OCI-LY7 (cell line): ENCODE measurements at regions not wholly inside any gene's neighbourhood (a gene's known extent, or its start where the extent isn't known, plus 50 kb on each side); places are given as distances from the start of the nearest gene placed in this dataset.

ENCODE experiments used
- CTCF ChIP-seq: fragments of 200-600 bp; sonication (generic); conservative IDR thresholded peaks from 2 replicates; pipeline ENCODE4 v1.5.1; 2014; ENCODE audit warnings: mild to moderate bottlenecking, antibody characterized with exemption, low read length, moderate library complexity, mixed read lengths
- EZH2phosphoT487 ChIP-seq: fragments of 200-600 bp; sonication (generic); IDR thresholded peaks from 2 replicates; pipeline ENCODE4 v1.6.1; 2018; ENCODE audit warnings: low read depth, borderline replicate concordance, mild to moderate bottlenecking, mixed run types, antibody characterized with exemption, low read length, moderate library complexity, mixed read lengths

- TF ChIP-seq CTCF (no peak), EZH2phosphoT487 (no peak)
These were observed 283.9 kb upstream of the CNTN5 start for GRCh38 chr11:98736833-98737232.
